OCI-LY1 (cell line): ENCODE measurements at regions not wholly inside any gene's neighbourhood (a gene's known extent, or its start where the extent isn't known, plus 50 kb on each side); places are given as distances from the start of the nearest gene placed in this dataset.

Experiments used
- H2AFZ ChIP-seq: fragments of 200-600 bp; sonication (generic), shearing (Covaris generic); 2 replicates; pipeline ENCODE4 v1.6.0; 2014; ENCODE audit warnings: antibody characterized with exemption, mild to moderate bottlenecking, low read length
- H3F3A ChIP-seq: fragments of 200-600 bp; sonication (generic), shearing (Covaris generic); 2 replicates; pipeline ENCODE4 v1.6.0; 2014; ENCODE audit warnings: mild to moderate bottlenecking, antibody characterized with exemption, low read length, moderate library complexity; ENCODE audit not compliant: insufficient read depth
- H3K27ac ChIP-seq: fragments of 200-600 bp; sonication (generic); 2 replicates; pipeline ENCODE4 v1.5.1; 2014; ENCODE audit warnings: low read length, mixed run types, mild to moderate bottlenecking, low read depth; ENCODE audit not compliant: poor library complexity, severe bottlenecking
- H3K27me3 ChIP-seq: fragments of 200-600 bp; sonication (generic); 2 replicates; pipeline ENCODE4 v1.6.0; 2014; ENCODE audit warnings: antibody characterized with exemption, mild to moderate bottlenecking, low read length, moderate library complexity; ENCODE audit not compliant: insufficient read depth
- H3K36me3 ChIP-seq: fragments of 200-600 bp; sonication (generic); 2 replicates; pipeline ENCODE4 v1.6.1; 2014; ENCODE audit warnings: mild to moderate bottlenecking, antibody characterized with exemption, low read length, moderate library complexity, mixed read lengths; ENCODE audit not compliant: insufficient read depth
- H3K4me1 ChIP-seq: fragments of 200-600 bp; sonication (generic); 2 replicates; pipeline ENCODE4 v1.5.1; 2014; ENCODE audit warnings: mild to moderate bottlenecking, low read length, moderate library complexity; ENCODE audit not compliant: insufficient read depth, severe bottlenecking
- H3K4me2 ChIP-seq: fragments of 200-600 bp; sonication (generic), shearing (Covaris generic); 2 replicates; pipeline ENCODE4 v1.6.1; 2014; ENCODE audit warnings: low read length
- H3K4me3 ChIP-seq: fragments of 200-600 bp; sonication (generic); 2 replicates; pipeline ENCODE4 v1.5.1; 2014; ENCODE audit warnings: low read length, low read depth, mild to moderate bottlenecking, mixed read lengths; ENCODE audit not compliant: poor library complexity, severe bottlenecking
- H3K79me2 ChIP-seq: fragments of 200-600 bp; shearing (Covaris generic); 2 replicates; pipeline ENCODE4 v1.6.1; 2016; ENCODE audit warnings: mixed run types, low read length, mixed read lengths; ENCODE audit not compliant: insufficient read depth
- H3K9ac ChIP-seq: fragments of 200-600 bp; sonication (generic), shearing (Covaris generic); 2 replicates; pipeline ENCODE4 v1.6.1; 2014; ENCODE audit warnings: mild to moderate bottlenecking, low read length, mixed read lengths
- H3K9me2 ChIP-seq: fragments of 200-600 bp; sonication (generic), shearing (Covaris generic); 2 replicates; pipeline ENCODE4 v1.6.1; 2014; ENCODE audit warnings: low read depth, mild to moderate bottlenecking, low read length, mixed read lengths
- H3K9me3 ChIP-seq: fragments of 200-600 bp; shearing (Covaris generic); 2 replicates; pipeline ENCODE4 v1.6.1; 2014; ENCODE audit warnings: low read length, mixed read lengths
- H4K20me1 ChIP-seq: fragments of 200-600 bp; sonication (generic), shearing (Covaris generic); 2 replicates; pipeline ENCODE4 v1.6.0; 2016; ENCODE audit warnings: mild to moderate bottlenecking, low read length; ENCODE audit not compliant: insufficient read depth
- EZH2 ChIP-seq: fragments of 200-600 bp; sonication (generic), shearing (Covaris generic); IDR thresholded peaks from 2 replicates; pipeline ENCODE4 v1.8.0; 2017; ENCODE audit warnings: borderline replicate concordance, mixed run types, mild to moderate bottlenecking, antibody characterized with exemption, low read length, moderate library complexity, mixed read lengths
- TF ChIP-seq, protein P1 (sequence below): fragments of 200-600 bp; sonication (generic), shearing (Covaris generic); IDR thresholded peaks from 2 replicates; pipeline ENCODE4 v1.5.1; 2017; ENCODE audit warnings: mild to moderate bottlenecking, antibody characterized with exemption, low read length, moderate library complexity, mixed read lengths

GRCh38 chr11:38543986-38544385 lies 1946.0 kb upstream of the RAG2 start:
- no peaks in the 10 kb centered on the region for H3K27me3 ChIP-seq
- no peak overlapping the region for H3K27ac ChIP-seq
- no peak overlapping the region for H3K9ac ChIP-seq
- no peaks in the 10 kb centered on the region for H3F3A ChIP-seq
- TF ChIP-seq, protein P1, sequence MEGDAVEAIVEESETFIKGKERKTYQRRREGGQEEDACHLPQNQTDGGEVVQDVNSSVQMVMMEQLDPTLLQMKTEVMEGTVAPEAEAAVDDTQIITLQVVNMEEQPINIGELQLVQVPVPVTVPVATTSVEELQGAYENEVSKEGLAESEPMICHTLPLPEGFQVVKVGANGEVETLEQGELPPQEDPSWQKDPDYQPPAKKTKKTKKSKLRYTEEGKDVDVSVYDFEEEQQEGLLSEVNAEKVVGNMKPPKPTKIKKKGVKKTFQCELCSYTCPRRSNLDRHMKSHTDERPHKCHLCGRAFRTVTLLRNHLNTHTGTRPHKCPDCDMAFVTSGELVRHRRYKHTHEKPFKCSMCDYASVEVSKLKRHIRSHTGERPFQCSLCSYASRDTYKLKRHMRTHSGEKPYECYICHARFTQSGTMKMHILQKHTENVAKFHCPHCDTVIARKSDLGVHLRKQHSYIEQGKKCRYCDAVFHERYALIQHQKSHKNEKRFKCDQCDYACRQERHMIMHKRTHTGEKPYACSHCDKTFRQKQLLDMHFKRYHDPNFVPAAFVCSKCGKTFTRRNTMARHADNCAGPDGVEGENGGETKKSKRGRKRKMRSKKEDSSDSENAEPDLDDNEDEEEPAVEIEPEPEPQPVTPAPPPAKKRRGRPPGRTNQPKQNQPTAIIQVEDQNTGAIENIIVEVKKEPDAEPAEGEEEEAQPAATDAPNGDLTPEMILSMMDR, result no peak
- no peak for TF ChIP-seq EZH2
- no peaks in the 10 kb centered on the region for H3K9me3 ChIP-seq
- H3K36me3 ChIP-seq, result no peaks in the 10 kb centered on the region
- H3K4me2 ChIP-seq, result no peak overlapping the region
- H3K9me2 ChIP-seq, result no peaks in the 10 kb centered on the region
- no peak overlapping the region for H2AFZ ChIP-seq
- H3K4me1 ChIP-seq, result no peaks in the 10 kb centered on the region
- no peak overlapping the region for H3K4me3 ChIP-seq
- H3K79me2 ChIP-seq, result no peaks in the 10 kb centered on the region
- no peaks in the 10 kb centered on the region for H4K20me1 ChIP-seq

GRCh38 chr11:38543311-38543710 lies 1945.3 kb upstream of the RAG2 start:
- Histone ChIP-seq H3K36me3 (no peaks in the 10 kb centered on the region), H3K4me2 (no peak overlapping the region), H3K27ac (no peak overlapping the region), H3K9me2 (no peaks in the 10 kb centered on the region), H3K79me2 (no peaks in the 10 kb centered on the region), H3K4me1 (no peaks in the 10 kb centered on the region), H3K9me3 (no peaks in the 10 kb centered on the region), H3K4me3 (no peak overlapping the region), H2AFZ (no peak overlapping the region), H3K9ac (no peak overlapping the region), H4K20me1 (no peaks in the 10 kb centered on the region), H3F3A (no peaks in the 10 kb centered on the region), H3K27me3 (no peaks in the 10 kb centered on the region)
- TF ChIP-seq EZH2, result no peak
- TF ChIP-seq, protein P1, result no peak

- H3K9ac ChIP-seq, result no peak overlapping the region
- no peaks in the 10 kb centered on the region for H3K9me2 ChIP-seq
- H3K79me2 ChIP-seq, result no peaks in the 10 kb centered on the region
- no peak overlapping the region for H3K4me2 ChIP-seq
- no peaks in the 10 kb centered on the region for H3K27me3 ChIP-seq
- no peak for TF ChIP-seq EZH2
- TF ChIP-seq, protein P1, result no peak
- no peak overlapping the region for H3K4me3 ChIP-seq
- H3K36me3 ChIP-seq, result no peaks in the 10 kb centered on the region
- no peaks in the 10 kb centered on the region for H3K9me3 ChIP-seq
- H3F3A ChIP-seq, result no peaks in the 10 kb centered on the region
- H4K20me1 ChIP-seq, result no peaks in the 10 kb centered on the region
- H2AFZ ChIP-seq, result no peak overlapping the region
- H3K27ac ChIP-seq, result no peak overlapping the region
- no peaks in the 10 kb centered on the region for H3K4me1 ChIP-seq
Measured at GRCh38 chr11:38538866-38539680, 1941.0 kb upstream of the RAG2 start.
